Gastroesophageal sphincter (tissue), 2 donors: ENCODE measurements at regions not wholly inside any gene's neighbourhood (a gene's known extent, or its start where the extent isn't known, plus 50 kb on each side); places are given as distances from the start of the nearest gene placed in this dataset.

Source experiments
- POLR2A ChIP-seq, 2 donors: fragments of 450-650 bp; IDR thresholded peaks; one replicate each; pipeline ENCODE4 v1.6.1; 2017; ENCODE audit warnings: antibody characterized with exemption in 2 of 2, mild to moderate bottlenecking in 2 of 2, moderate library complexity in 1 of 2
- POLR2AphosphoS5 ChIP-seq: sonication (generic); formaldehyde crosslinking; IDR thresholded peaks from one replicate; pipeline ENCODE4 v1.6.1; 2017; ENCODE audit warnings: antibody characterized with exemption

- TF ChIP-seq POLR2AphosphoS5 (no peak), POLR2A (IDR thresholded peaks at IDR 0.05) (no peak)
Measured at GRCh38 chr2:4765787-4766530, 926.2 kb upstream of the SOX11 start.
